Natural killer cell (primary cell): ENCODE measurements at regions not wholly inside any gene's neighbourhood (a gene's known extent, or its start where the extent isn't known, plus 50 kb on each side); places are given as distances from the start of the nearest gene placed in this dataset.

Source experiments
- ATAC-seq, 3 donors: fragments of 150-1000 bp in 2 of 3; fragments of 200-7000 bp in 1 of 3; cut with Tn5 transposase; 1 replicate in 1 of 3; 2 replicates in 2 of 3; pipeline ENCODE4 v1.10.0; 2021; ENCODE audit warnings: mild to moderate bottlenecking in 2 of 3, moderate library complexity in 2 of 3
- DNase-seq, 2 donors: peaks; one replicate each; pipeline versions ENCODE4 v3.0.0 to v3.0.0-alpha.2; 2013 to 2021; ENCODE audit warnings: mixed read lengths in 1 of 2
- H3K27ac ChIP-seq: one replicate; pipeline ENCODE4 v1.5.1; 2013; ENCODE audit warnings: mild to moderate bottlenecking, low read length
- H3K27me3 ChIP-seq: one replicate; pipeline ENCODE4 v1.6.1; 2013; ENCODE audit warnings: low read length; ENCODE audit not compliant: control insufficient read depth, insufficient read depth
- H3K36me3 ChIP-seq: one replicate; pipeline ENCODE4 v1.6.1; 2013; ENCODE audit warnings: low read length; ENCODE audit not compliant: control insufficient read depth, insufficient read depth
- H3K4me1 ChIP-seq: one replicate; pipeline ENCODE4 v1.6.1; 2013; ENCODE audit warnings: low read length; ENCODE audit not compliant: control insufficient read depth, insufficient read depth
- H3K4me3 ChIP-seq: one replicate; pipeline ENCODE4 v1.5.1; 2013; ENCODE audit warnings: low read length
- H3K9me3 ChIP-seq: one replicate; pipeline ENCODE4 v1.6.1; 2013; ENCODE audit warnings: low read length; ENCODE audit not compliant: control insufficient read depth, insufficient read depth
- H3K27ac Mint-ChIP-seq, 2 donors: one replicate each; pipeline ENCODE4 v1.8.0; 2022; ENCODE audit warnings: mild to moderate bottlenecking in 2 of 2, mixed read lengths in 2 of 2, moderate library complexity in 1 of 2
- H3K27me3 Mint-ChIP-seq, 2 donors: one replicate each; pipeline ENCODE4 v1.8.0; 2022; ENCODE audit warnings: low read depth in 2 of 2, mixed read lengths in 2 of 2
- H3K36me3 Mint-ChIP-seq: one replicate; pipeline ENCODE4 v1.8.0; 2022; ENCODE audit warnings: mixed read lengths
- H3K4me1 Mint-ChIP-seq, 2 donors: one replicate each; pipeline ENCODE4 v1.8.0; 2022; ENCODE audit warnings: mixed read lengths in 2 of 2
- H3K4me3 Mint-ChIP-seq: one replicate; pipeline ENCODE4 v1.8.0; 2022; ENCODE audit warnings: mild to moderate bottlenecking, moderate library complexity, mixed read lengths
- H3K9me3 Mint-ChIP-seq, 2 donors: one replicate each; pipeline ENCODE4 v1.8.0; 2022; ENCODE audit warnings: mixed read lengths in 2 of 2
- WGBS: methylation state at CpG from one replicate; pipeline ENCODE4 v1.1.7; 2013; ENCODE audit warnings: missing lambda C conversion rate; ENCODE audit not compliant: insufficient coverage; 5-methylcytosine and 5-hydroxymethylcytosine counted together
- intact Hi-C: fragments of 100-400 bp; cut with micrococcal nuclease; formaldehyde crosslinking; loops from one replicate; pipeline ENCODE4 v1.14.2; 2022
- TF ChIP-seq, protein P1 (sequence below): fragments of 200-600 bp; IDR thresholded peaks from one replicate; pipeline ENCODE4 v1.8.0; 2022; ENCODE audit warnings: antibody characterized with exemption

DNA sequence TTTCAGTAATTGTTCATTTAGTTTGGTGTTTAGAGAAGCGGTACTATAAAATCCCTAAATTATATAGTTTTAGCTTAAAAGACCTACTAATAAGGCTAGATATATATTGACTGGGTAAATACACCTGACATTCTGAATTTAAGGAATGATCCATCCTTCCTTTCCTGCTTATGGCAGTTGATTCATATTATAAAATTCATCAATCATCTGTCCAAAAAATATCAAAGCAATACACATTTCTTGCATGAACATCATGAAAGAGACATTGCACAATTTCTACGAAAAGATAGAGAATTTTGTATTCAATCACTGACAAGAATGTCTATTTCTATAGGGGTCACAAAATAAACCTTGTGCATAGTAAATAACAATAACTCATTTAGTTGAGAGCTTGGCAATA, 514.9 kb downstream of the SLITRK6 start:
- DNase-seq (no peak), ATAC-seq (no peak)
- TF ChIP-seq, protein P1, sequence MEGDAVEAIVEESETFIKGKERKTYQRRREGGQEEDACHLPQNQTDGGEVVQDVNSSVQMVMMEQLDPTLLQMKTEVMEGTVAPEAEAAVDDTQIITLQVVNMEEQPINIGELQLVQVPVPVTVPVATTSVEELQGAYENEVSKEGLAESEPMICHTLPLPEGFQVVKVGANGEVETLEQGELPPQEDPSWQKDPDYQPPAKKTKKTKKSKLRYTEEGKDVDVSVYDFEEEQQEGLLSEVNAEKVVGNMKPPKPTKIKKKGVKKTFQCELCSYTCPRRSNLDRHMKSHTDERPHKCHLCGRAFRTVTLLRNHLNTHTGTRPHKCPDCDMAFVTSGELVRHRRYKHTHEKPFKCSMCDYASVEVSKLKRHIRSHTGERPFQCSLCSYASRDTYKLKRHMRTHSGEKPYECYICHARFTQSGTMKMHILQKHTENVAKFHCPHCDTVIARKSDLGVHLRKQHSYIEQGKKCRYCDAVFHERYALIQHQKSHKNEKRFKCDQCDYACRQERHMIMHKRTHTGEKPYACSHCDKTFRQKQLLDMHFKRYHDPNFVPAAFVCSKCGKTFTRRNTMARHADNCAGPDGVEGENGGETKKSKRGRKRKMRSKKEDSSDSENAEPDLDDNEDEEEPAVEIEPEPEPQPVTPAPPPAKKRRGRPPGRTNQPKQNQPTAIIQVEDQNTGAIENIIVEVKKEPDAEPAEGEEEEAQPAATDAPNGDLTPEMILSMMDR, result no peak
- H3K9me3 ChIP-seq, result peaks cover 9% of the 10 kb centered on the region
- no peak overlapping the region for H3K4me3 ChIP-seq
- no peaks in the 10 kb centered on the region for H3K27me3 ChIP-seq
- no peak overlapping the region for H3K4me3 Mint-ChIP-seq
- no peak overlapping the region for H3K27ac Mint-ChIP-seq
- H3K4me1 Mint-ChIP-seq, result no peaks in the 10 kb centered on the region
- intact Hi-C loops, result no loop called here
- no CpG with 5 or more reads among the region's 2 CpGs for WGBS
- H3K27ac ChIP-seq, result no peak overlapping the region
- H3K36me3 Mint-ChIP-seq, result no peaks in the 10 kb centered on the region
- H3K36me3 ChIP-seq, result no peaks in the 10 kb centered on the region
- no peaks in the 10 kb centered on the region for H3K27me3 Mint-ChIP-seq
- peaks cover 7 to 13% of the 10 kb centered on the region in 2 donors for H3K9me3 Mint-ChIP-seq
- no peaks in the 10 kb centered on the region for H3K4me1 ChIP-seq

DNA sequence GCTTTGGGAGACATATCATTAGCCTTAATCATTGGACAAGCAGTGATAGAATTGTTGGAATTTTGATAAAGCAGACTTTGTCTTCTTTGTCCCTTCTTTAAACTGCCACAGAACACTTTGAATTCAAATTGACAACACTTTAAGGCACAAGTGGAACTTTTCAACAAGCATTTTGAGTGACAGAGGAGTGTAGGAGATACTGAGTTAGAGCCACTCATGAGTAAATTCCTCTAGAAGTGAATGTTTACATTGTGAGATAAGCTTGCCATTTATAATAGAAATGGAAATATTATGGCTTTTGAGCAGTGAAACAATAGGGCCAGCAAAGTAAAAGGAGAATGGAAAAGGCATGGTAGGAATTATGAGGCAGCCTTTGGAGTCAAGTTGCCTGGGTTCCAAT, 515.8 kb downstream of the SLITRK6 start:
- H3K4me3 ChIP-seq, result no peak overlapping the region
- H3K4me1 ChIP-seq, result no peaks in the 10 kb centered on the region
- H3K27me3 Mint-ChIP-seq, result no peaks in the 10 kb centered on the region
- H3K36me3 ChIP-seq, result no peaks in the 10 kb centered on the region
- no peak overlapping the region for H3K27ac Mint-ChIP-seq
- no peak overlapping the region for H3K27ac ChIP-seq
- ATAC-seq, result no peak
- no peak for DNase-seq
- H3K9me3 Mint-ChIP-seq, result peaks cover 5 to 11% of the 10 kb centered on the region in 2 donors
- intact Hi-C loops, result no loop called here
- no peaks in the 10 kb centered on the region for H3K36me3 Mint-ChIP-seq
- H3K4me1 Mint-ChIP-seq, result no peaks in the 10 kb centered on the region
- H3K27me3 ChIP-seq, result no peaks in the 10 kb centered on the region
- TF ChIP-seq, protein P1, result no peak
- no peak overlapping the region for H3K4me3 Mint-ChIP-seq
- H3K9me3 ChIP-seq, result peaks cover 6% of the 10 kb centered on the region

DNA sequence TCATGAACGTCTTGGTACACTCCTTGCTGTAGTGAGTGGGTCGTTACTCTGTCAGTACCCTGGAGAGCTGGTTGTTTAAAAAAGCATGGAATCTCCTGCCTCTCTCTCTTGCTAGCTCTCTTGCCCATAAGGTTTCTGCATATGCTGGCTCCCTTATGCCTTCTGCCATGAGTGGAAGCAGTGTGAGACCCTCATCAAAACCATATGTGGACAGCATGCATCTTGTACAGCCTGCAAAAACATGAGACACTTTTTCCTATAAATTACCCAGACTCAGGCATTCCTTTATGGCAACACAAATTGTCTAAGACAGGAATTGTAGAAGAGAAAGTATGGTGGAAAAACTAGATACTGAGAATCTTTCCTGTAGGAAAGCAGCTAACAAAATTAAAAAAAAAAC, 516.3 kb downstream of the SLITRK6 start:
- H3K4me3 ChIP-seq, result no peak overlapping the region
- WGBS, result 73% methylated on average over 2 of the region's 2 CpGs
- ATAC-seq (no peak), DNase-seq (no peak)
- Mint-ChIP-seq H3K9me3 (peaks cover 5 to 11% of the 10 kb centered on the region in 2 donors), H3K36me3 (no peaks in the 10 kb centered on the region), H3K4me3 (no peak overlapping the region), H3K27me3 (no peaks in the 10 kb centered on the region), H3K27ac (no peak overlapping the region), H3K4me1 (no peaks in the 10 kb centered on the region)
- H3K4me1 ChIP-seq, result no peaks in the 10 kb centered on the region
- intact Hi-C loops, result no loop called here
- H3K36me3 ChIP-seq, result no peaks in the 10 kb centered on the region
- peaks cover 3% of the 10 kb centered on the region for H3K9me3 ChIP-seq
- H3K27ac ChIP-seq, result no peak overlapping the region
- TF ChIP-seq, protein P1, result no peak
- H3K27me3 ChIP-seq, result no peaks in the 10 kb centered on the region

DNA sequence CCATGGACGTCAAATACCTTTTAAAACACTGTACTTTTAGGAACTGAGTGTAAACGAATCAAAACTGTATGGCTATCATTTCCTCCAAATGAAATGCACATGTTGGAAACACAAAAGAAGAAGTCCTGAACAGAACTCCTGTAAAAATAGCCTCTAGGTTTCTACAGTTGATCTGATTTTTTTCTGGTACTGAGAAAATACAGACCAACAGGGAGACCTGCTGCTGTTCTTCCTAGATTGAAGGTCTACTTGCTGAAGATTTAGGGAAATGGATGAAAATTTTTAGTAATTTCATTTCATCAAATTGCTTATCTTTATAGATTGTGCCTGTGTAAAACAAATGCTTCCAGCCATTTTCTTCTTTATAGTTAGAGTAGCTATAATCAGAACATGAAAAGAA, 520.4 kb downstream of the SLITRK6 start:
- Mint-ChIP-seq H3K4me1 (no peaks in the 10 kb centered on the region), H3K27me3 (no peaks in the 10 kb centered on the region), H3K9me3 (peaks cover 7 to 17% of the 10 kb centered on the region in 2 donors), H3K36me3 (peaks cover 7% of the 10 kb centered on the region), H3K27ac (no peak overlapping the region), H3K4me3 (no peak overlapping the region)
- no peak overlapping the region for H3K4me3 ChIP-seq
- ATAC-seq (no peak), DNase-seq (no peak)
- 0% methylated on average over 1 of the region's 2 CpGs for WGBS
- H3K27me3 ChIP-seq, result no peaks in the 10 kb centered on the region
- intact Hi-C loops, result no loop called here
- no peak overlapping the region for H3K27ac ChIP-seq
- H3K4me1 ChIP-seq, result no peaks in the 10 kb centered on the region
- H3K9me3 ChIP-seq, result no peaks in the 10 kb centered on the region
- TF ChIP-seq, protein P1, result no peak
- no peaks in the 10 kb centered on the region for H3K36me3 ChIP-seq
